ENCODE measurements at regions not wholly inside any gene's neighbourhood (a gene's known extent, or its start where the extent isn't known, plus 50 kb on each side); places are given as distances from the start of the nearest gene placed in this dataset.

GRCh38 chr5:159539678-159540077 lies 209.4 kb upstream of the IL12B start (continued):
- TF ChIP-seq JUND (IDR thresholded peaks at IDR 0.05; ENCODE audit: borderline replicate concordance, low read depth, low read length), result peak; percentile 82; the same call in 1 of the 2 replicates
- TF ChIP-seq JUND (tag; IDR thresholded peaks at IDR 0.05; ENCODE audit: borderline replicate concordance, low read depth, low read length), result peak; percentile 31; the same call in 1 of the 3 replicates
- no peak for TF ChIP-seq MLLT1 (IDR thresholded peaks at IDR 0.05)
- TF ChIP-seq TCF7 (IDR thresholded peaks at IDR 0.05; ENCODE audit: borderline replicate concordance), result no peak
- no peak for TF ChIP-seq NFE2L1 (tag; IDR thresholded peaks at IDR 0.05; ENCODE audit: borderline replicate concordance, low read depth)
- TF ChIP-seq ZNF699 (CRISPR knock-in tag; IDR thresholded peaks at IDR 0.05; ENCODE audit: insufficient replicate concordance), result no peak
- TF ChIP-seq CEBPZ (IDR thresholded peaks at IDR 0.05; ENCODE audit: borderline replicate concordance, low read depth, low read length), result no peak
- TF ChIP-seq ZSCAN29 (IDR thresholded peaks at IDR 0.05), result no peak
- TF ChIP-seq HDAC8 (tag; IDR thresholded peaks at IDR 0.05), result no peak
- no peak for TF ChIP-seq ESRRA (IDR thresholded peaks at IDR 0.05; ENCODE audit: borderline replicate concordance, low read depth)
- TF ChIP-seq CREM (IDR thresholded peaks at IDR 0.05; ENCODE audit: low read depth), result peak; percentile 73
- no peak for TF ChIP-seq MIER1 (IDR thresholded peaks at IDR 0.05; ENCODE audit: low read depth)
